NCI-H510A treated with DMSO at 0.1 percent for 48 hours (cell line): ENCODE measurements at regions not wholly inside any gene's neighbourhood (a gene's known extent, or its start where the extent isn't known, plus 50 kb on each side); places are given as distances from the start of the nearest gene placed in this dataset.

Experiments
- DNase-seq: peaks from one replicate; lab custom pipeline; 2025; lab: John Stamatoyannopoulos, UW

DNA sequence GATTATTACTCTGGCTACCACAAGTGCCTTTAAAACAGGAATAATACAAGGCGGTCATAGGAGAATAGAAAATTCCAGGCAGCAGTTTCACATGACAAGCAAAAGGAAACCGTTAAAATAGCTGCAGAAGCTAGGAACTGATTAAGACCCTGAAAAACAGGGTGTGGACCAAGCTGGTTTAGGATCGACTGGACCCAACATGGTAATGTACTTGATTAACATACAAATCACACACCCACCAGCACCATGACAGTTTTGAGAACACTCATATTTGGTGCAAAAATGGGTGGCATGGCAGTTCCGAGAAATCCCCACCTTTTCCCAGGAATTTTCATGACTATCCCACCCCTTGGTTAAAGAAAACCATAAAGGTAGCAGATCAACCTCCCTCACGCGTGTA lies 51.9 kb upstream of the TMEM163 start:
- DNase-seq: no peak

DNA sequence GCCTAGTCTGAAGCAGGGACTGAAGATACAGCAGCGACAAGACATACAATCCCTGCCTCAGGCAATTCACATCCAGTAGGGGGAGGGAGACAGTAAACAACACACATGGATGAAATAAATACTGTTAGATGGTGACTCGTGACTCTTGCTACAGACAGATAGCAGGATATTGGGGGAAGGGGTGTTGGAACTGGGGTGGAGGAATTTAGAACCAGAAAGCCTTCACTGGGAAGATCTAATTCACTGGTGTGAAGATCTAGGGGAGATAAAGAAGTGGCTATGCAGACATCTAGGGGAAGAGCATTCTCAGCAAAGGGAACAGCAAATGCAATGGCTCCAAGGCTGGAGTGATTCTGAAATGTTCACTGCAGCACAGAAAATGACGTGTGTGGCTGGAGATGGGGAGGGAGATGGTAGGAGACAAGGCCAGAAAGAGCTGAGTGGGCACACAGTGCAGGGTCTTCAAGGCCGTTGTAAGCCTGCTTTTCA lies 52.6 kb upstream of the TMEM163 start:
- DNase-seq: no peak

DNA sequence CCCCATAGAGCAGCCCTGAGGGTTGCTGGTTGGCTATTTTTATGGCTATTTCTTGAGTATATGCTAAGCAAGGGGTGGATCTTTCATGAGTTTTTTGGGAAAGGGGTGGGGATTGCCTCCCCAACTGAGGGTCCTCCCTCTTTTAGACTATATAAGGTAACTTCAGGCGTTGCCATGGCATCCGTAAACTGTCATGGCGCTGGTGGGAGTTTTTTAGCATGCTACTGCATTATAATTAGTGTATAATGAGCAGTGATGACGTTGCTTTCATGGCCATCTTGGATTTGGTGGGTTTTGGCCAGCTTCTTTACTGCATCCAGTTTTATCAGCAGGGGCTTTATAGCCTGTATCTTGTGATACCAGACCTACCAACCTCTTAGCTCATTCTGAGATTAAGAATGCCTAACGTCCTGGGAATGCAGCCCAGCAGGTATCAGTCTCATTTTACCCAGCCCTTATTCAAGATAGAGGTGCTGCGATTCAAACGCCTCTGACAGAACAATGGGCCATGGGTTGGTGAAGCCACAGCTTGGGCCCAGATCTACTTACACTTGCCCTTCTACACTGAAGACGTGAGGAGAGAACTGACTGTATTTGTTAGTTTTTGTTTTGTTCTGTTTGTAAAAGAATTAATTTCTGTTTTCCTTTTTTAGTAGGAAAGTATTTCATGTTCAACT lies 53.8 kb upstream of the TMEM163 start:
- no peak for DNase-seq

DNA sequence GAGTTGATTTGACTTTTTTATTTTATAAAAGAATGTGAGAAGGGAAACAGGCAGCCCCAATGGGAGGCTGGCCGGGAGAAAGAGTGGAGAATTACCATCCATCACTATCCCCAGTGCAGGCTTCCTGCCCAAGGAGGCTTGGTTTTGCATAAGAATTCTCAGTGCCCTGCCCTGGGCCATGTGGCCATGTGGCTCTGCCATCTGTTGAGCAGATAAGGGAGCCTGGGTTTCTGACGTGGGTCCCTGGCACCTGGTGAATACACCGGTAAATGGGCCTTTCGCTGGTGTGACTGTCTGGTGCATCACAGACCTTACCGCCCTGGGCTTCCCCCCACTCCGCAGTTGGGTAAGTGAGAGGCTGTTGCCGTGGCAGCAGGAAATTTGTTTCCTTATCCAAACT lies 54.5 kb upstream of the TMEM163 start:
- no peak for DNase-seq

DNA sequence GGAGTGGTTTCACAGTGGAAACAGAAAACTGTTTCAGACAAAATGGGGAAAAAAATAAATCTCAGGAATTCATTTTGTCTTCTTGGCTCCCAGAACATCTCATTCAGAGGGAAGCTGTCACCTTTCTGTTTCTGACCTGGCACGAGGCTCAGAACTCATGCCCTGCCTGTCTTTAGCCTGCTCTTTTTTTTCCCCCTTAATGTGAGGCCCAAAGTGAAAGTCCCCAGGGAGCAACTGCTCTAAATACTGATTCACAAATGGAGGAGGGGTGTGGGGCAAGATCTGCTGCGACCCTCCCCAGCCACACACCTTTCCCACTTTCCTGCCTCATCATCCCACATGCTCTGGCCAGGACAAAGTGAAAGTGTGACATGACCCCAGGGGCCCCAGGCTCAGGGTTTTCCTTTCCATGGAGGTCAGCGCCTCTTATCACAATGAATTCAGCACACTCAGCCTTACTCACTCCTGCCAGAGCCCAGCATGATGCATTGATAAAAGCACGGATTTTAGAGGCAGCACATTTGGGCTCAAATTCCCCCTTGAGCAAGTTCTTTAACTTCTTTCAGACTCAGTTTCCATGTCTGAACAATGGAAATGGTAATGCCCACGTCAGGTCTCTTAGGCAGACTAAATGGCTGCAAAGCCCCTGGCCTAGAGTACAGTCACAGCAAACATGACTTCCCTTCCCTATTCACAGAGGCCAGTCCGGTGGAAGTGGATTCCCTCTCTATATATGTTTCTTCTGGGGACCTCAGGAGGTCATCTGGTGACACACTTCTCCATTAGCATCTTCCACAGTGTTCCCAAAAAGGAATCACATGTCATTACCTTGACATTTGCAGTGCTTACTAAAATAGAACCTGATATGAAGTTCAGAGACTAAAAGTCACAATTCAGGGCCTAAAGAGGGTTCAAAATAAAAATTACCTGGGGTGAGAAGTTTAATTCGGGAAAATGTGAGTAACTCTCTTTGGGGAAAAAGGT lies 55.3 kb upstream of the TMEM163 start:
- no peak for DNase-seq

DNA sequence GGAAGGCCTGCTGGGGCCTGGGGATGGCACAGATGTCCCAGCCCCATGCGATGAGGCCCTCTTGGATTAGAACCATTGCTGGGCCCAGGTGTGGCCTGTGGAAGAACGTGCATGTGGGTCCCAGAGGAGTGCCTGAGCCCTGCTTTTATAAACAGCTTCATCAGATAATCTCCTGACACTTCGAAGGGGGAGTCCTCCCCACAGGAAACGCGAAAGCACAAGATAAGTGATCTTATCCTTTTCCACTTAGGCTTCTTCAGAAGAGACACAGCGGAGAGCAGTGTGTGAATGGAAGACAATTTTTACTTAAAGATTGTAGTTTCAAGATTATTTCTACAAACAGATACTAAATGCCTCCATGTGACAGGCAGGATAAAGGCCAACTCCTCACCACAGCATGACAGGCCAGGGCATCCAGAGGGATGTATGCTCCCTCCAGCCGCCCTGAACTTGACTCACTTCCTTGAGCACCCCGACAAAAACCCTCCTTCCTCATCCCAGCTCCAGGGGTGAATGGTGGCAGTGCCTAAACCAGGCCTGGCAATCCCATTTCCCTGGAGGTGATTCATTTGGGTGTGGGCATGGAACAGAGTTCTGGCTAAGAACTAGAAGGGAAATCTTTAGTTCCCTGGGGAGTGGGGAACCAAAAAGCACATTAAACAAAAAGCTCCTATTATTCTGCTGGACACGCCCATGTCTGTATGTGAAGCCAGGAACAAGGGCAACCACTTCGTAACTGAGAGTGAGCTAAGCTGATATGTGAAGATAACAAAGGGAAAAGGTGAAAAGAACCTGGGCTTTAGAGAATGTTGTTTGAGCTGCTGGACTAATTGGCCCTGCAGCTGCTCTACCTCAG lies 56.2 kb upstream of the TMEM163 start:
- DNase-seq: no peak

DNA sequence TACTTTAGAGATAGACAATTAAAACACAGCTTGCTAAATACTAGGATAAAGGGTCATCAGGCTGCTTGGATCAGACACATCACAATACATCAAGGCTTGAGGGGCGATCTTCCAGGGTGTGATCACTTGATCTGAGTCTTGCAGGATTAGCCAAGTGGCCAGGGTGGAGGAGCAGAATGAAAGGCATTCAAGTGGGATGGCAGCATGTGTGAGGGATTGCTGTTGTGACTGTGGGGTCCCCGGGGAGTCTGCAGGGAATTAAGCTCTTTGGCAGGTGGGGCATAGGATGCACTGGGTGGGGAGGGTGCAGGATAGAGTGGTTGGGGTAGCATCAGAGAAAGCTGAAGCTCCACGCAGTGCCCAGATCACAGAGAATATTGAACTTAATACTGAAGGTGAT lies 58.0 kb upstream of the TMEM163 start:
- DNase-seq: no peak

DNA sequence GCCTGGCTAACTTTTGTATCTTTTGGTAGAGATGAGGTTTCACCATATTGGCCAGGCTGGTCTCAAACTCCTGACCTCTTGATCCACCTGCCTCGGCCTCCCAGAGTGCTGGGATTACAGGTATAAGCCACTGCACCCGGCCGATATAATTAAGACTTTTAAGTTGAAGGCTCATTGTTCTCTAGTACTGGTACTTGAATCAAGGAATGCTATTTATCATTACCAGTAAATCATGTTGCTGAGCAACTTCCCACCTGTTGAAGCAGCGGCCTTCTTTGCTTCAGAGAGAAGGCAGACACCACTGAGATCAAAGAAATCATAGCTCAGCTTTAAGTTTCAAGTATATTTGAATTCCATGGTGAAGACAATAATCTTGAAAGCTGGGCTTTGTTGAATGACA lies 58.8 kb upstream of the TMEM163 start:
- peak; percentile 20 for DNase-seq

DNA sequence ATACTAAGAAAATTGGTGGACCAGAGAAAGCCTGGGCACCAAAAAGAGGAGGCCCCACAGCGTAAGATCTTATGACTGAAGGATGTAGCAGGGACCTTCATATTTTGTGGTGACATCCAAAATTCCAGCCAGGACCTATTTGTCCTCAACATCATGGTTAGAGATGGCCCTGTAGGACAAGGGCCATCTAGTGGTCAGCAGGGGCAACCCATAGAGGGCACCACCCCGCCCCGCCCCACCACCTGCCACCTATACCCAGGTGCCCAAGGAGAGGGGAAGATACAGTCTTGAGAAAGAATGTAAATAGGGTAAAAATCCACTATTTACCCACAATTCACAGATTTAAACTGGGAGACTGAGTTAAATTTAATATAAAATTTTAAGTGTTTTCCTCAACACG lies 59.6 kb upstream of the TMEM163 start:
- no peak for DNase-seq

DNA sequence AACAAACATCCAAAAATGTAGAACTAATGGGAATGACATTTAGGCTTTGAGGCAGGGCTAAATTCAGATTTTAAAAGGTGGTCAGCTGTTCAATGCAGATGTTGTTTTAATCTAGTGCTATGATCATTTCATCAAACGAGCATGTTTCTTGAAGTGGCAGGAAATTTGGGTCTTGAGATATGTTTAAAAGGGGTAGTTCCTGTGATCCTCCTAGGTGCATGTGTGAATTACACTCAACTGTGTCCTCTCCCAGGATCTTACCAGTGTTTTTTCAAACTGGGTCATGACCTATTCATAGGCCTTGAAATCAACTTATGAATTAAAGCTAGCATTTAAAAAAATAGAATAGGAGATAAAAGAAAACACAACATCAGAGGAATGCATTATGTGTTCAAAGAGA lies 57.4 kb upstream of the ACMSD start:
- no peak for DNase-seq

DNA sequence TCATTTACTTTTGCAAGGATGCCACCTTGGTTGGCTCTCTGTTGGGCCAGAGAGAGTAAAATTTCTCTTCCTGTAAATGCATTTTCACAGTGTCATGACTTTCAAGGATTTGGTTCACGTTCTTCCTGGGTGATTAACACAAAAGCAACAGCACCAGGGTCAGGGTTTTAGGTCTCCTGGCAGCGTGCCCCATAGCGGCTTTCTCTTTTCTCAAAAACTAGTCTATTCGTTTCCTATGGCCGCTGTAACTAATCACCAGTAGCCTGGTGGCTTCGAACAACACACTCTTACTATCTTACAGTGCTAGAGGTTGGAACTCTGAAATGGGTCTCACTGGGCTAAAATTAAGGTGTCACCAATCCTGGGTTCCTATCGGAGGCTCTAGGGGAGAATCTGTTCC lies 56.3 kb upstream of the ACMSD start:
- no peak for DNase-seq

DNA sequence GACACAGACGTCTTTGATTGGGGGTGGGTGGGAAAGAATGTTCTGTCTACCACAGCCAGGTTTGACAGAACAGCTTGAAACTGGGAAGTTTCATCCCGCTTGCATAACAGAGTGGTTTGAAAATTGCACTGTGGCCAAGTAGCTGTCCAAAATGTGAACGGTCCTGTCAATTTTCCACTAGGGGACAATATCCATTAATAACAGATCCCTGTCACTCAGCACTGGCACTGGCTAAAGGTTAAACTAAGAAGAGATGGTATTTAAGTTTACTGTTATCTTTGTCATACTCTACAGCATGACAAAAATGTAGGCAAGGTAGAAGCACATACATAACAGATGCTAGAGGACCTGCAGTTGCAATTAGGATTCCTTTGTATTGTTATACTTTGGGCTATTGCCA lies 55.6 kb upstream of the ACMSD start:
- DNase-seq: peak; percentile 17

DNA sequence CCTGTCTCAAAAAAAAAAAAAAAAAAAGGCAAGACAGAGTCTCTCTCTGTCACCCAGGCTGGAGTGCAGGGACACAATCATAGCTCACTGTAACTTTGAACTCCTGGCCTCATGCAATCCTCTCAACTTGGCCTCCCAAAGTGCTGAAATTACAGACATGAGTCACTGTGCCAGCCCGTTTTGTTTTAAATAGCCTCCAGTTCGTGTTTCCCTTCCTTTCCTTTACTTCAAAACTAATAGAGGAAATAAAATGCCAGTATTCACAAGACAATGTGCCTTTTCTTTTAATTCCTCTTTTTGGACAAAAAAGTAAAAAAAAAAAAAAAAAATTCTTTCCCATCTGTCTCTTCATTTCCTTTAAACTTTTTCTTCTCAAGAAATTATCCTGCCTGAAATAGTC lies 54.5 kb upstream of the ACMSD start:
- DNase-seq: no peak

DNA sequence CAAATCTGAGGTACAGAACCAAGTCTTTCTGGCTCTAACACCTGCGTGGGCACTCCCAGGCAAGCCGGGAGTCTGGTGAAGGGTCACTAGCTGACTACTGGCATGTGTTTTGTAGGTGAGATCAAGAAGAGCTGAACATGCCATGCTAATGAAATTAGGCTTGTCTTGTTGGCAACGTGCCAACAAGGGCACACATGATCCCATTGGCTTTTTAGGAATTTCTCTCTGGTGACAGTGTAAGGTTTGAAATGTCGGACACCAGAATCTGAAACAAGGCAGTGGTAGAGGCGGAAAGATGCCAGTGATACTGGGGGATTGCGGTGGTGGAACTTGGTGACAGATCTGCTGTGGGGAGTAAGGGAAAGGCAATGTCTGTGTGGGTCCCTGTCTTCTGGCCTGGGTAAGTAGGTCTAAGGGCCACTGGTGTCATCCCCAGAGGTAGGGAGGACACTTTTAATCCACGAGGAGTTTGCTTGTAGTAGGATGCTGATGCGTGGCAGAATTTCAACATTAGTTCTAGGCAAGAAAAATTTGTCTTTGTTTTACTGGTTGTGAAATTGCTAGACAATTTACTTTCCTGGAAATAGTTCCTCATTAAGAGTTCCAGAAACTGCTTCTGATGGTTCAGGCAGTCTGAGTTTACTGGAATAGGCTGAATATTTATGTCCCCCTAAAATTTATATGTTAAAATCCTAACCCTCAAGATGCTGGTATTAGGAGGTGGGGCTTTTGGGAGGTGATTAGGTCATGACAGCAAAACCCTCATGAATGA lies 52.6 kb upstream of the ACMSD start:
- no peak for DNase-seq

DNA sequence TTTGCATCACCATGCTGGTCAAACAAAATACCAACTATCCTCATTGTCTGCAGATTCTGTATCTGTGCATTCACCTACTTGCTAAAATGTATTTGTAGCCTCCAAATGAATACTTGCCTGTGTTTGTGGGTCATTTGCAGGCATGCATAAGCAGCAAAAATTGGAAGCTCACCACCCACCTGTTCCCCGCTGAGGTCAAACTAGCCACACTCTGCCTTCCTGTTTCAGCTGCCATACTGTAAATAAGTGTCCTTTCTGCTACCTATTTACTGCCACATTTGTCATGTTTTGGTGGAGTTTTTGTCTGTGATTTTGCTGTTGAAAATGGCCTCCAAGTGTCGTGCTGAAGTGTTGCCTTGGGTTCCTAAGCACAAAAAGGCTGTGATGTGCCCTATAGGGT lies 50.0 kb upstream of the ACMSD start:
- DNase-seq: no peak
